ENCODE measurements at regions not wholly inside any gene's neighbourhood (a gene's known extent, or its start where the extent isn't known, plus 50 kb on each side); places are given as distances from the start of the nearest gene placed in this dataset.

DNA sequence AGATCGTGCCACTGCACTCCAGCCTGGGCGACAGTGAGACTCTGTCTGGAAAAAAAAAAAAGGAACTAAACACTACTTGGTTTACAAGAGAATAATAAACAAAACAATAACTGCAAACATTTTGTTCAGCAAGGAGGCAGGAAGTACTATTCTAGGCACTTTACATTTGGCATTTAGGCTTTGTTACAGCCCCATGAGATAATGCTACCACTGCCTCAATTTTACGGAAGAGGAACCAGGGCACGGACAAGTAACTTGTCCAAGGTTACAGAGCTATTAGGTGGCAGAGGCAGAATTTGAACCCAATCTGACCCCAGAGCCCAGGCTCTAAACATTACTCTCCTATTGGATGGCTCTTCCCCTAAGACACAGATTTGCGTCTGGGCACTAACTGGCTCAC, 108.7 kb upstream of the AKIP1 start:
- TF ChIP-seq EZH2 (IDR thresholded peaks at IDR 0.05; ENCODE audit: insufficient read depth, poor library complexity, severe bottlenecking) (no peak), EZH2phosphoT487 (IDR thresholded peaks at IDR 0.05; ENCODE audit: insufficient read depth, low read depth) (no peak)
- H2AFZ ChIP-seq: no peak overlapping the region
- H3K79me2 ChIP-seq (ENCODE audit: insufficient read depth): peaks cover 43% of the 10 kb centered on the region
- in situ Hi-C loops (cut with MboI): no loop called here
- peaks cover 4% of the 10 kb centered on the region for H3K4me1 ChIP-seq (ENCODE audit: insufficient read depth)
- H3K4me3 ChIP-seq: no peak overlapping the region
- DNase-seq: no peak
- H3K9ac ChIP-seq: no peak overlapping the region
- no peaks in the 10 kb centered on the region for H4K20me1 ChIP-seq (ENCODE audit: insufficient read depth)
- 94% methylated on average over 5 of the region's 5 CpGs for WGBS, 2 experiments (ENCODE audit: low coverage in 1 of 2, low lambda C conversion rate in 2 of 2, missing lambda C conversion rate in 2 of 2)
- no peaks in the 10 kb centered on the region for H3K27me3 ChIP-seq (replicated peaks; ENCODE audit: insufficient read depth)
- H3F3A ChIP-seq (ENCODE audit: insufficient read depth): no peaks in the 10 kb centered on the region
- H3K36me3 ChIP-seq (ENCODE audit: low read depth): no peaks in the 10 kb centered on the region
- no peaks in the 10 kb centered on the region for H3K9me3 ChIP-seq (ENCODE audit: low read depth)
- no peaks in the 10 kb centered on the region for H3K9me2 ChIP-seq (ENCODE audit: insufficient read depth)
- no peak overlapping the region for H3K27ac ChIP-seq
- no peak overlapping the region for H3K4me2 ChIP-seq (ENCODE audit: unreplicated experiment)

DNA sequence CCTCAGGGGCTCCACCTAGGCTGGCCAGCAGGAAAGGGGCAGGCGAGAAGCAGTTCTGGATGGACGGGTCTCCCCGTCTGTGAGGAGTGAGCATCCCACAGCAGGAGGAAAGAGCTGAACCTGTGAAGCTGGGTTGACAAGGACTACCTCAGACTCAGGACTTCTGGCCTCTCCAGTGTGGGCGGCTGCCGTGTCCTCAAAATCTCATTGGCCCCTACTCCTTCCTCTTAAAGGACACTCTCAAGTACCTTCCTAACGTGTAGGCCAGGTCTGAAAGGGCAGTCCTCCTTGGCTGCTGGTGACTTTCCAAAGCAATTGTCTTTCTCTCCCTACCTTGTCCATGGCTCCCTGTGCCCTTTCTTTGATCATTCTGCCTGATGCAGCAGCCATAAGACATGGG, 107.0 kb upstream of the AKIP1 start:
- Histone ChIP-seq H4K20me1 (ENCODE audit: insufficient read depth) (no peaks in the 10 kb centered on the region), H2AFZ (no peak overlapping the region), H3K9me2 (ENCODE audit: insufficient read depth) (no peaks in the 10 kb centered on the region), H3K9me3 (ENCODE audit: low read depth) (no peaks in the 10 kb centered on the region), H3K9ac (no peak overlapping the region), H3F3A (ENCODE audit: insufficient read depth) (peaks cover 17% of the 10 kb centered on the region), H3K4me1 (ENCODE audit: insufficient read depth) (peaks cover 21% of the 10 kb centered on the region), H3K36me3 (ENCODE audit: low read depth) (no peaks in the 10 kb centered on the region), H3K4me3 (no peak overlapping the region), H3K27me3 (replicated peaks; ENCODE audit: insufficient read depth) (no peaks in the 10 kb centered on the region), H3K4me2 (ENCODE audit: unreplicated experiment) (no peak overlapping the region), H3K79me2 (ENCODE audit: insufficient read depth) (peaks cover 55% of the 10 kb centered on the region), H3K27ac (no peak overlapping the region)
- TF ChIP-seq EZH2 (IDR thresholded peaks at IDR 0.05; ENCODE audit: insufficient read depth, poor library complexity, severe bottlenecking) (no peak), EZH2phosphoT487 (IDR thresholded peaks at IDR 0.05; ENCODE audit: insufficient read depth, low read depth) (no peak)
- WGBS, 2 experiments (ENCODE audit: low coverage in 1 of 2, low lambda C conversion rate in 2 of 2, missing lambda C conversion rate in 2 of 2): 96 to 99% methylated on average over 6 of the region's 6 CpGs
- in situ Hi-C loops (cut with MboI): no loop called here
- no peak for DNase-seq

DNA sequence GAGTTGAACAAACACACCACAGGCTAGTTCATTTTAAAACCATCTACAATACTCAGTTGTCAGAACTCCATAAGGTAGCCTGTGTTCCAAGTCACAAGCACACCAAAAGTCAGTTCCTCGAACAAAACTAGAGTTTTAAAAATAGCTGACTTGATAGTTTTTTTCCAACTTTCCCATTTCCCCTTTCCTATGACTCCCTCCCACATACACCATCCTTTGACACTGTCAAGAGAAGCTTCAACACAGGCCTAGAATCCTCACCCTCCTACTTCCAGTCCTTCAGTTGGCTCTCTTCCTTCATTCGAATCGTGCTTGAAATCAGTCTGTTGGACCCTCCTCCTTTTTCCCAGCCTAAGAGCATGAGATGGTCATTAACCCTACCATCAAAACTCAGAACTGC, 105.7 kb upstream of the AKIP1 start:
- Histone ChIP-seq H3K36me3 (ENCODE audit: low read depth) (no peaks in the 10 kb centered on the region), H3K27ac (no peak overlapping the region), H3K4me2 (ENCODE audit: unreplicated experiment) (no peak overlapping the region), H2AFZ (no peak overlapping the region), H3K27me3 (replicated peaks; ENCODE audit: insufficient read depth) (no peaks in the 10 kb centered on the region), H4K20me1 (ENCODE audit: insufficient read depth) (no peaks in the 10 kb centered on the region), H3F3A (ENCODE audit: insufficient read depth) (peaks cover 21% of the 10 kb centered on the region), H3K79me2 (ENCODE audit: insufficient read depth) (peaks cover 67% of the 10 kb centered on the region), H3K4me3 (no peak overlapping the region), H3K9ac (no peak overlapping the region), H3K9me3 (ENCODE audit: low read depth) (no peaks in the 10 kb centered on the region), H3K4me1 (ENCODE audit: insufficient read depth) (peaks cover 34% of the 10 kb centered on the region), H3K9me2 (ENCODE audit: insufficient read depth) (no peaks in the 10 kb centered on the region)
- no peak for DNase-seq
- 26 to 31% methylated on average over 3 of the region's 3 CpGs for WGBS, 2 experiments (ENCODE audit: low coverage in 1 of 2, low lambda C conversion rate in 2 of 2, missing lambda C conversion rate in 2 of 2)
- no peak for TF ChIP-seq EZH2 (IDR thresholded peaks at IDR 0.05; ENCODE audit: insufficient read depth, poor library complexity, severe bottlenecking)
- no peak for TF ChIP-seq EZH2phosphoT487 (IDR thresholded peaks at IDR 0.05; ENCODE audit: insufficient read depth, low read depth)
- in situ Hi-C loops (cut with MboI): no loop called here

DNA sequence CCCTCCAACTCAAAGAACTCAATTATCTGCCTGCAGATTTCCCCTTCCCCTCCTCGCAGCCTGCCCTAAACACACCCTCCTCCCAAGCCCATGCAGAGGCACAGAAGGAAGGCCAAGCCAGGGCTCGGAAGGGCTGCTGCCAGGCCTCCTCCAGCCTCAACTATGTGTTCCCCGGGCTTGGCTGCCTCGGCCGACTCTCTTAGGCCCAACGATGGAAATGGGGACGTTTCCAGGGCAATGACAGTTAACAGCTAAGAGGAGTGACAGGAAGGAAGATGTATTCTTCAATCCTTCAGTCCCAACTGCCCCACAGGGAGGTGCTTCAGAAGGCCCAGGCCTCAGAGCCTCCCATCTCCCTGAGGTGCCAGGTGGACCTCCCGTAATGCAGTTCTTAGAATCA, 104.0 kb upstream of the AKIP1 start:
- TF ChIP-seq EZH2 (IDR thresholded peaks at IDR 0.05; ENCODE audit: insufficient read depth, poor library complexity, severe bottlenecking) (no peak), EZH2phosphoT487 (IDR thresholded peaks at IDR 0.05; ENCODE audit: insufficient read depth, low read depth) (no peak)
- H3K79me2 ChIP-seq (ENCODE audit: insufficient read depth): peaks cover 67% of the 10 kb centered on the region
- H2AFZ ChIP-seq: peak overlapping the region; percentile 67
- H3K4me1 ChIP-seq (ENCODE audit: insufficient read depth): peaks cover 47% of the 10 kb centered on the region
- peak overlapping the region; percentile 60; the same call in 1 of the 2 replicates for H3K9ac ChIP-seq
- no peaks in the 10 kb centered on the region for H3K9me3 ChIP-seq (ENCODE audit: low read depth)
- no peak for DNase-seq
- no peaks in the 10 kb centered on the region for H3K27me3 ChIP-seq (replicated peaks; ENCODE audit: insufficient read depth)
- in situ Hi-C loops (cut with MboI): no loop called here
- peaks cover 36% of the 10 kb centered on the region for H3F3A ChIP-seq (ENCODE audit: insufficient read depth)
- H3K4me2 ChIP-seq (ENCODE audit: unreplicated experiment): peak overlapping the region; percentile 96
- H4K20me1 ChIP-seq (ENCODE audit: insufficient read depth): no peaks in the 10 kb centered on the region
- H3K9me2 ChIP-seq (ENCODE audit: insufficient read depth): no peaks in the 10 kb centered on the region
- H3K27ac ChIP-seq: peak overlapping the region; percentile 84
- H3K36me3 ChIP-seq (ENCODE audit: low read depth): no peaks in the 10 kb centered on the region
- 32 to 33% methylated on average over 8 of the region's 8 CpGs for WGBS, 2 experiments (ENCODE audit: low coverage in 1 of 2, low lambda C conversion rate in 2 of 2, missing lambda C conversion rate in 2 of 2)
- peak overlapping the region; percentile 55; the same call in 1 of the 2 replicates for H3K4me3 ChIP-seq
